BJ (cell line): ENCODE measurements at regions not wholly inside any gene's neighbourhood (a gene's known extent, or its start where the extent isn't known, plus 50 kb on each side); places are given as distances from the start of the nearest gene placed in this dataset.

Experiments
- CTCF ChIA-PET: fragments of 350-600 bp; formaldehyde crosslinking; extraction: SDS; loops from one replicate; lab custom pipeline; 2021; ENCODE audit warnings: antibody characterized with exemption, inconsistent platforms; lab: Yijun Ruan, JAX
- POLR2A ChIA-PET: fragments of 300-600 bp; sonication (Branson Sonifier 250); formaldehyde crosslinking; extraction: SDS; loops from one replicate; lab custom pipeline; 2021; ENCODE audit warnings: antibody characterized with exemption; lab: Charles Lee
- DNase-seq: peaks from one replicate; pipeline ENCODE4 v3.0.0-alpha.2; 2011; ENCODE audit warnings: low read depth
- H3K27me3 ChIP-seq: 2 replicates; pipeline ENCODE4 v1.6.0; 2011; ENCODE audit warnings: low read length; ENCODE audit not compliant: control insufficient read depth, insufficient read depth
- H3K36me3 ChIP-seq: 2 replicates; pipeline ENCODE4 v1.5.1; 2011; ENCODE audit warnings: low read length; ENCODE audit not compliant: control insufficient read depth, insufficient read depth
- H3K4me3 ChIP-seq: 2 replicates; pipeline ENCODE4 v1.5.1; 2011; ENCODE audit warnings: low read depth, mild to moderate bottlenecking, control low read depth, low read length
- TF ChIP-seq, protein P1 (sequence below): IDR thresholded peaks from 2 replicates; pipeline ENCODE4 v1.5.1; 2011; ENCODE audit warnings: low read depth, mild to moderate bottlenecking, control low read depth, inconsistent platforms, low read length, moderate library complexity; ENCODE audit not compliant: insufficient read depth

- Histone ChIP-seq H3K27me3 (no peaks in the 10 kb centered on the region), H3K4me3 (no peak overlapping the region), H3K36me3 (no peaks in the 10 kb centered on the region)
- ChIA-PET CTCF (no interaction called here), POLR2A (no interaction called here)
- DNase-seq = no peak
- TF ChIP-seq, protein P1, sequence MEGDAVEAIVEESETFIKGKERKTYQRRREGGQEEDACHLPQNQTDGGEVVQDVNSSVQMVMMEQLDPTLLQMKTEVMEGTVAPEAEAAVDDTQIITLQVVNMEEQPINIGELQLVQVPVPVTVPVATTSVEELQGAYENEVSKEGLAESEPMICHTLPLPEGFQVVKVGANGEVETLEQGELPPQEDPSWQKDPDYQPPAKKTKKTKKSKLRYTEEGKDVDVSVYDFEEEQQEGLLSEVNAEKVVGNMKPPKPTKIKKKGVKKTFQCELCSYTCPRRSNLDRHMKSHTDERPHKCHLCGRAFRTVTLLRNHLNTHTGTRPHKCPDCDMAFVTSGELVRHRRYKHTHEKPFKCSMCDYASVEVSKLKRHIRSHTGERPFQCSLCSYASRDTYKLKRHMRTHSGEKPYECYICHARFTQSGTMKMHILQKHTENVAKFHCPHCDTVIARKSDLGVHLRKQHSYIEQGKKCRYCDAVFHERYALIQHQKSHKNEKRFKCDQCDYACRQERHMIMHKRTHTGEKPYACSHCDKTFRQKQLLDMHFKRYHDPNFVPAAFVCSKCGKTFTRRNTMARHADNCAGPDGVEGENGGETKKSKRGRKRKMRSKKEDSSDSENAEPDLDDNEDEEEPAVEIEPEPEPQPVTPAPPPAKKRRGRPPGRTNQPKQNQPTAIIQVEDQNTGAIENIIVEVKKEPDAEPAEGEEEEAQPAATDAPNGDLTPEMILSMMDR = no peak
These were observed 320.0 kb upstream of the ROBO1 start for GRCh38 chr3:80087767-80088166.

GRCh38 chr3:80086426-80086825, 318.6 kb upstream of the ROBO1 start:
- TF ChIP-seq, protein P1 = no peak
- no peaks in the 10 kb centered on the region for H3K27me3 ChIP-seq
- H3K4me3 ChIP-seq = no peak overlapping the region
- ChIA-PET CTCF (no interaction called here), POLR2A (no interaction called here)
- H3K36me3 ChIP-seq = no peaks in the 10 kb centered on the region
- no peak for DNase-seq

DNA sequence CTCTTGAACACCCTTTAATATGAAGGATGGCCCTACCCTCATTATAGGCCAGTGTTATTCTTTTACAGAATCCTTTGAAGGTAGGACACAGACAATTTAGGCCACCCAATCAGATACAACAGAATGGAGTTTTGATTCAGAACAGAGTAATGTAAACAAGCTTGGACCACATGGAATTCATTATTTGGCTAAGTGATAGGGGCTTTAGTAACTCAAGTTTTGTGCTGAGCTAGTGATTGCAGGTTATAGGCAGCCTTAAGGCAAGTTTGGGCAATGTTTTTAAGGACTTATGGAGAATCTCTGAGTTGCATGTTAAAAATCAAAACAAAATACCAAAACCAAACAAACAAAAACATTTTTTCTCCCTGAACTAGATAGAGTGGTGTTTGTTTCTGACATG, 312.1 kb upstream of the ROBO1 start:
- CTCF ChIA-PET = no interaction called here
- TF ChIP-seq, protein P1 = no peak
- POLR2A ChIA-PET = no interaction called here
- no peak for DNase-seq
- H3K27me3 ChIP-seq = no peaks in the 10 kb centered on the region
- no peaks in the 10 kb centered on the region for H3K36me3 ChIP-seq
- no peak overlapping the region for H3K4me3 ChIP-seq

- ChIA-PET POLR2A (no interaction called here), CTCF (no interaction called here)
- H3K27me3 ChIP-seq = no peaks in the 10 kb centered on the region
- TF ChIP-seq, protein P1 = no peak
- DNase-seq = no peak
- H3K4me3 ChIP-seq = no peak overlapping the region
- H3K36me3 ChIP-seq = no peaks in the 10 kb centered on the region
These were observed 300.7 kb upstream of the ROBO1 start for GRCh38 chr3:80068459-80068858.

GRCh38 chr3:80063535-80063934, 295.7 kb upstream of the ROBO1 start:
- CTCF ChIA-PET = no interaction called here
- TF ChIP-seq, protein P1 = no peak
- Histone ChIP-seq H3K36me3 (no peaks in the 10 kb centered on the region), H3K4me3 (no peak overlapping the region), H3K27me3 (no peaks in the 10 kb centered on the region)
- POLR2A ChIA-PET = no interaction called here
- no peak for DNase-seq
